Endothelial cell of umbilical vein (primary cell): ENCODE measurements at regions not wholly inside any gene's neighbourhood (a gene's known extent, or its start where the extent isn't known, plus 50 kb on each side); places are given as distances from the start of the nearest gene placed in this dataset.

Source experiments
- BruUV-seq: library from RNA; stranded (reverse); fragments of 400-500 nt; replicated peaks from 2 replicates; lab custom pipeline; 2021; lab: Mats Ljungman, UMichigan
- CTCF ChIA-PET: fragments of 300-600, 350-600 bp; sonication (Branson Sonifier 250); formaldehyde crosslinking; loops from one replicate; lab custom pipeline; 2021; ENCODE audit warnings: antibody characterized with exemption, inconsistent platforms; lab: Charles Lee
- POLR2A ChIA-PET: fragments of 300-600, 350-600 bp; sonication (Branson Sonifier 250); formaldehyde crosslinking; loops from one replicate; lab custom pipeline; 2021; ENCODE audit warnings: antibody characterized with exemption, inconsistent platforms; lab: Charles Lee
- DNase-seq: peaks from one replicate; pipeline ENCODE4 v3.0.0-alpha.2; 2011; ENCODE audit warnings: low read depth, low spot score
- FAIRE-seq: peaks from 2 replicates; lab custom pipeline; 2011; peaks lifted over from hg19 to GRCh38; lab: Jason Lieb, UNC
- H2AFZ ChIP-seq: 2 replicates; pipeline ENCODE4 v1.6.0; 2012; ENCODE audit warnings: low read depth, low read length, control low read depth, inconsistent platforms
- H3K27ac ChIP-seq: 2 replicates; pipeline ENCODE4 v1.5.1; 2011; ENCODE audit warnings: low read depth, mild to moderate bottlenecking, control low read depth, low read length, moderate library complexity; ENCODE audit not compliant: insufficient read depth
- H3K27me3 ChIP-seq, 2 experiments: 2 replicates each; pipeline versions ENCODE4 v1.6.0 to v1.6.1; 2011; ENCODE audit warnings: low read length in 2 of 2, mixed read lengths in 1 of 2; ENCODE audit not compliant: control insufficient read depth in 2 of 2, insufficient read depth in 2 of 2
- H3K36me3 ChIP-seq, 2 experiments: 2 replicates in 1 of 2; 3 replicates in 1 of 2; pipeline ENCODE4 v1.5.1; 2011; ENCODE audit warnings: low read length in 2 of 2, mild to moderate bottlenecking in 1 of 2, moderate library complexity in 1 of 2; ENCODE audit not compliant: control insufficient read depth in 2 of 2, insufficient read depth in 2 of 2; ENCODE audit errors: extremely low read depth in 1 of 2
- H3K4me1 ChIP-seq: 3 replicates; pipeline ENCODE4 v1.5.1; 2011; ENCODE audit warnings: mild to moderate bottlenecking, low read length; ENCODE audit not compliant: control insufficient read depth, insufficient read depth; ENCODE audit errors: extremely low read depth
- H3K4me2 ChIP-seq: 2 replicates; pipeline ENCODE4 v1.6.1; 2011; ENCODE audit warnings: low read length, control low read depth, mixed read lengths; ENCODE audit not compliant: insufficient read depth
- H3K4me3 ChIP-seq, 3 experiments: fragments of 200-600 bp in 1 of 3; sonication (generic), shearing (Covaris generic) in 1 of 3; replicated peaks in 1 of 3; 2 replicates each; pipeline ENCODE4 v1.5.1; 2011 to 2016; ENCODE audit warnings: control low read depth in 3 of 3, low read length in 3 of 3, mild to moderate bottlenecking in 2 of 3, inconsistent platforms in 1 of 3, low read depth in 1 of 3, moderate library complexity in 1 of 3; ENCODE audit not compliant: insufficient read depth in 1 of 3
- H3K79me2 ChIP-seq: 2 replicates; pipeline ENCODE4 v1.6.0; 2012; ENCODE audit warnings: low read length, inconsistent platforms; ENCODE audit not compliant: control insufficient read depth, insufficient read depth
- H3K9ac ChIP-seq: replicated peaks from 2 replicates; pipeline ENCODE3; 2011; ENCODE audit warnings: low read length, control low read depth; ENCODE audit not compliant: insufficient read depth; ENCODE audit errors: extremely low read depth
- H3K9me1 ChIP-seq: replicated peaks from 3 replicates; pipeline ENCODE4 v1.6.0; 2011; ENCODE audit warnings: mild to moderate bottlenecking, low read length; ENCODE audit not compliant: control insufficient read depth, insufficient read depth; ENCODE audit errors: extremely low read depth
- H3K9me3 ChIP-seq: replicated peaks from 2 replicates; pipeline ENCODE4 v1.5.1; 2012; ENCODE audit warnings: low read length, inconsistent platforms; ENCODE audit not compliant: control insufficient read depth, insufficient read depth
- H4K20me1 ChIP-seq: replicated peaks from 2 replicates; pipeline ENCODE3; 2011; ENCODE audit warnings: mild to moderate bottlenecking, low read length; ENCODE audit not compliant: control insufficient read depth, insufficient read depth; ENCODE audit errors: extremely low read depth
- CTCF ChIP-seq, 2 donors: IDR thresholded peaks; 1 replicate in 1 of 2; 2 replicates in 1 of 2; pipeline ENCODE4 v1.5.1; 2011; ENCODE audit warnings: low read length in 2 of 2, mild to moderate bottlenecking in 2 of 2, moderate library complexity in 2 of 2, control low read depth in 1 of 2, inconsistent platforms in 1 of 2, low read depth in 1 of 2; ENCODE audit not compliant: insufficient read depth in 1 of 2; ENCODE audit errors: extremely low read depth in 1 of 2
- EZH2 ChIP-seq: IDR thresholded peaks from 2 replicates; pipeline ENCODE4 v1.6.1; 2012; ENCODE audit warnings: borderline replicate concordance, low read depth, mild to moderate bottlenecking, moderate library complexity, low read length, inconsistent platforms; ENCODE audit not compliant: severe bottlenecking
- FOS ChIP-seq: IDR thresholded peaks from 2 replicates; pipeline ENCODE4 v1.6.1; 2011; ENCODE audit warnings: mild to moderate bottlenecking, low read length, moderate library complexity, borderline replicate concordance; ENCODE audit not compliant: insufficient read depth
- GATA2 ChIP-seq: IDR thresholded peaks from 2 replicates; pipeline ENCODE4 v1.7.0; 2011; ENCODE audit warnings: low read depth, mild to moderate bottlenecking, moderate library complexity, mixed read lengths, low read length; ENCODE audit not compliant: insufficient read length, insufficient read depth
- JUN ChIP-seq: IDR thresholded peaks from 2 replicates; pipeline ENCODE4 v1.6.1; 2011; ENCODE audit warnings: borderline replicate concordance, low read depth; ENCODE audit not compliant: insufficient read length, insufficient read depth
- MAX ChIP-seq: IDR thresholded peaks from 2 replicates; pipeline ENCODE4 v1.6.1; 2011; ENCODE audit not compliant: insufficient read depth, insufficient read length
- MYC ChIP-seq: IDR thresholded peaks from one replicate; pipeline ENCODE4 v1.6.1; 2011; ENCODE audit warnings: mild to moderate bottlenecking, low read depth, low read length
- POLR2A ChIP-seq: IDR thresholded peaks from 2 replicates; pipeline ENCODE4 v1.6.1; 2012; ENCODE audit warnings: low read depth, mild to moderate bottlenecking, control low read depth, low read length
- POLR2AphosphoS5 ChIP-seq: IDR thresholded peaks from 2 replicates; pipeline ENCODE4 v1.6.1; 2012; ENCODE audit warnings: low read depth, mild to moderate bottlenecking, control low read depth, low read length, moderate library complexity; ENCODE audit not compliant: insufficient read depth
- dilution Hi-C: fragments of 300-500 bp; cut with MboI; formaldehyde crosslinking; loops from one replicate; pipeline ENCODE4 v1.15.0; 2019; ENCODE audit warnings: low sequenced_read_pairs; ENCODE audit not compliant: extremely low pct_ligation_motif_present
- intact Hi-C: fragments of 100-400 bp; cut with micrococcal nuclease; formaldehyde crosslinking; loops from one replicate; pipeline ENCODE4 v1.10.0; 2022

GRCh38 chr2:777051-777450 is 99.8 kb upstream of the TMEM18 start:
- no peak overlapping the region for H2AFZ ChIP-seq
- no peaks in the 10 kb centered on the region for H3K79me2 ChIP-seq
- POLR2A ChIA-PET, result no interaction called here
- no peaks in the 10 kb centered on the region for H3K36me3 ChIP-seq
- dilution Hi-C loops, result no loop called here
- TF ChIP-seq POLR2A, result no peak
- no peak for TF ChIP-seq GATA2
- no peak for TF ChIP-seq POLR2AphosphoS5
- no peak for TF ChIP-seq EZH2
- no peak for TF ChIP-seq MYC
- no peak for TF ChIP-seq FOS
- no peak for TF ChIP-seq CTCF (IDR thresholded peaks at IDR 0.05; ENCODE audit: extremely low read depth in 1 of 2, insufficient read depth in 1 of 2, low read depth in 1 of 2, low read length in 2 of 2)
- no peak for TF ChIP-seq MAX
- TF ChIP-seq JUN, result no peak
- FAIRE-seq (no peak), DNase-seq (no peak)
- H3K9me1 ChIP-seq, result no peaks in the 10 kb centered on the region
- peaks cover 4% of the 10 kb centered on the region for H3K9me3 ChIP-seq
- H3K27me3 ChIP-seq, result no peaks in the 10 kb centered on the region
- no peak overlapping the region for H3K4me3 ChIP-seq
- BruUV-seq, result no TSS peak
- no peaks in the 10 kb centered on the region for H4K20me1 ChIP-seq
- H3K9ac ChIP-seq, result no peak overlapping the region
- intact Hi-C loops, result no loop called here
- no peak overlapping the region for H3K4me2 ChIP-seq
- H3K4me1 ChIP-seq, result no peaks in the 10 kb centered on the region
- CTCF ChIA-PET, result no interaction called here
- H3K27ac ChIP-seq, result no peak overlapping the region
